ENCODE measurements at regions not wholly inside any gene's neighbourhood (a gene's known extent, or its start where the extent isn't known, plus 50 kb on each side); places are given as distances from the start of the nearest gene placed in this dataset.
"Not testable (repeated sequence)": the region's sequence is repeated elsewhere in the genome, so short reads cannot be mapped to it uniquely, and the experiment has no call there.

- no peak for DNase-seq (ENCODE audit: low spot score)
Measured at GRCh38 chr10:11691319-11691755, 50.8 kb upstream of the ECHDC3 start.

- DNase-seq (ENCODE audit: low spot score) = no peak
Measured at GRCh38 chr10:11689945-11690736, 52.0 kb upstream of the ECHDC3 start.

- not testable (repeated sequence) for DNase-seq (ENCODE audit: low spot score)
Measured at GRCh38 chr10:11688448-11688795, 53.8 kb upstream of the ECHDC3 start.

- no peak for DNase-seq (ENCODE audit: low spot score)
Measured at GRCh38 chr10:11687779-11688447, 54.3 kb upstream of the ECHDC3 start.

GRCh38 chr10:11687357-11687771, 54.8 kb upstream of the ECHDC3 start:
- DNase-seq (ENCODE audit: low spot score) = no peak

- DNase-seq (ENCODE audit: low spot score) = no peak
Measured at GRCh38 chr10:11685787-11686218, 56.4 kb upstream of the ECHDC3 start.

- DNase-seq (ENCODE audit: low spot score) = peak; percentile 73
Measured at GRCh38 chr10:11684717-11685645, 57.2 kb upstream of the ECHDC3 start.

GRCh38 chr10:11684341-11684716, 57.9 kb upstream of the ECHDC3 start:
- not testable (repeated sequence) for DNase-seq (ENCODE audit: low spot score)

- DNase-seq (ENCODE audit: low spot score) = no peak
Measured at GRCh38 chr10:11683529-11684320, 58.5 kb upstream of the ECHDC3 start.

GRCh38 chr10:11682851-11683250, 59.3 kb upstream of the ECHDC3 start:
- DNase-seq (ENCODE audit: low spot score) = no peak

GRCh38 chr10:11682267-11682683, 59.9 kb upstream of the ECHDC3 start:
- no peak for DNase-seq (ENCODE audit: low spot score)

GRCh38 chr10:11680496-11680895, 61.7 kb upstream of the ECHDC3 start:
- DNase-seq (ENCODE audit: low spot score) = no peak

- no peak for DNase-seq (ENCODE audit: low spot score)
Measured at GRCh38 chr10:11679946-11680345, 62.2 kb upstream of the ECHDC3 start.

- no peak for DNase-seq (ENCODE audit: low spot score)
Measured at GRCh38 chr10:11678074-11678793, 63.9 kb upstream of the ECHDC3 start.

- DNase-seq (ENCODE audit: low spot score) = no peak
Measured at GRCh38 chr10:11677480-11677879, 64.7 kb upstream of the ECHDC3 start.

GRCh38 chr10:11673346-11674280, 62.2 kb upstream of the USP6NL start:
- no peak for DNase-seq (ENCODE audit: low spot score)

GRCh38 chr10:11672836-11673235, 61.4 kb upstream of the USP6NL start:
- DNase-seq (ENCODE audit: low spot score) = no peak

- DNase-seq (ENCODE audit: low spot score) = no peak
Measured at GRCh38 chr10:11670381-11670780, 58.9 kb upstream of the USP6NL start.

GRCh38 chr10:11668847-11669610, 57.6 kb upstream of the USP6NL start:
- no peak for DNase-seq (ENCODE audit: low spot score)
